K562 (cell line): ENCODE measurements at regions not wholly inside any gene's neighbourhood (a gene's known extent, or its start where the extent isn't known, plus 50 kb on each side); places are given as distances from the start of the nearest gene placed in this dataset.

Source experiments
- ATAC-seq: fragments of 200-7000 bp; cut with Tn5 transposase; 3 replicates; pipeline ENCODE4 v1.9.1; 2020; ENCODE audit warnings: moderate library complexity
- BruUV-seq: library from RNA; stranded (reverse); fragments of 400-500 nt; replicated peaks from 2 replicates; lab custom pipeline; 2021; lab: Mats Ljungman, UMichigan
- CTCF ChIA-PET: fragments of 300-600 bp; formaldehyde crosslinking; extraction: SDS; loops from one replicate; lab custom pipeline; 2021; ENCODE audit warnings: low intra/inter-chr PET ratio; lab: Yijun Ruan, JAX
- POLR2A ChIA-PET: fragments of 300-600, 350-650 bp; sonication (Branson Sonifier 250); formaldehyde crosslinking; extraction: SDS; loops from one replicate; lab custom pipeline; 2021; ENCODE audit warnings: antibody characterized with exemption, inconsistent platforms; lab: Yijun Ruan, JAX
- DNase-seq, 4 experiments: peaks; one replicate each; pipeline versions ENCODE4 v3.0.0 to v3.0.0-alpha.2; 2011 to 2018; ENCODE audit warnings: low spot score in 3 of 4, mixed read lengths in 3 of 4; ENCODE audit errors: extremely low read depth in 1 of 4
- FAIRE-seq: peaks from 2 replicates; lab custom pipeline; 2011; peaks lifted over from hg19 to GRCh38; lab: Jason Lieb, UNC
- H2AFZ ChIP-seq: 2 replicates; pipeline ENCODE4 v1.6.0; 2011; ENCODE audit warnings: low read depth, low read length, control low read depth, inconsistent platforms
- H3K27ac ChIP-seq: fragments of 200-600 bp; 3 replicates; pipeline ENCODE4 v1.8.0; 2011; ENCODE audit warnings: low read depth, mild to moderate bottlenecking, control low read depth, inconsistent platforms, low read length, moderate library complexity, mixed read lengths; ENCODE audit errors: extremely low read depth
- H3K27me3 ChIP-seq, 2 experiments: fragments of 300-600 bp in 1 of 2; 2 replicates in 1 of 2; 3 replicates in 1 of 2; pipeline versions ENCODE4 v1.6.0 to v1.8.0; 2011; ENCODE audit warnings: inconsistent platforms in 2 of 2, low read length in 2 of 2, mild to moderate bottlenecking in 1 of 2, mixed read lengths in 1 of 2, moderate library complexity in 1 of 2; ENCODE audit not compliant: control insufficient read depth in 2 of 2, insufficient read depth in 2 of 2
- H3K36me3 ChIP-seq: fragments of 300-600 bp; 3 replicates; pipeline ENCODE4 v1.8.0; 2011; ENCODE audit warnings: mild to moderate bottlenecking, low read length, inconsistent platforms; ENCODE audit not compliant: control insufficient read depth, insufficient read depth
- H3K4me1 ChIP-seq, 2 experiments: fragments of 200-600 bp in 1 of 2; replicated peaks in 1 of 2; 2 replicates in 1 of 2; 3 replicates in 1 of 2; pipeline versions ENCODE4 v1.5.1 to v1.8.0; 2011; ENCODE audit warnings: inconsistent platforms in 2 of 2, low read length in 2 of 2, mild to moderate bottlenecking in 1 of 2, mixed read lengths in 1 of 2, moderate library complexity in 1 of 2; ENCODE audit not compliant: control insufficient read depth in 2 of 2, insufficient read depth in 2 of 2
- H3K4me2 ChIP-seq: 2 replicates; pipeline ENCODE4 v1.6.1; 2011; ENCODE audit warnings: low read length, control low read depth, inconsistent platforms, mixed read lengths; ENCODE audit not compliant: insufficient read depth
- H3K4me3 ChIP-seq: fragments of 200-600 bp; sonication (generic), shearing (Covaris generic); 2 replicates; pipeline ENCODE4 v1.5.1; 2016; ENCODE audit warnings: control low read depth, inconsistent platforms
- H3K79me2 ChIP-seq: fragments of 200-600 bp; 3 replicates; pipeline ENCODE4 v1.8.0; 2011; ENCODE audit warnings: low read length, inconsistent platforms; ENCODE audit not compliant: control insufficient read depth, insufficient read depth
- H3K9ac ChIP-seq, 2 experiments: 2 replicates each; pipeline versions ENCODE4 v1.6.0 to v1.6.1; 2011; ENCODE audit warnings: low read depth in 2 of 2, low read length in 2 of 2, control low read depth in 1 of 2, inconsistent platforms in 1 of 2, mild to moderate bottlenecking in 1 of 2, mixed read lengths in 1 of 2; ENCODE audit not compliant: insufficient read depth in 1 of 2
- H3K9me1 ChIP-seq: one replicate; pipeline ENCODE4 v1.6.0; 2011; ENCODE audit warnings: inconsistent platforms, mild to moderate bottlenecking, low read length, moderate library complexity; ENCODE audit not compliant: control insufficient read depth, insufficient read depth
- H3K9me3 ChIP-seq: replicated peaks from 2 replicates; pipeline ENCODE4 v1.5.1; 2011; ENCODE audit warnings: low read depth, low read length, inconsistent platforms; ENCODE audit not compliant: control insufficient read depth, insufficient read depth
- H4K20me1 ChIP-seq: replicated peaks from 2 replicates; pipeline ENCODE4 v1.6.1; 2011; ENCODE audit warnings: low read length, inconsistent platforms, mixed read lengths; ENCODE audit not compliant: control insufficient read depth, insufficient read depth
- C11orf30 ChIP-seq: fragments of 450-650 bp; IDR thresholded peaks from 2 replicates; pipeline ENCODE4 v1.6.1; 2016; ENCODE audit warnings: low read depth, mild to moderate bottlenecking
- CHAMP1 ChIP-seq: fragments of 450-650 bp; IDR thresholded peaks from 2 replicates; pipeline ENCODE4 v1.6.1; 2016; ENCODE audit warnings: mild to moderate bottlenecking
- DNMT1 ChIP-seq: fragments of 450-650 bp; IDR thresholded peaks from 2 replicates; pipeline ENCODE4 v1.6.1; 2016; ENCODE audit warnings: antibody characterized with exemption, mild to moderate bottlenecking
- ILF3 ChIP-seq: fragments of 450-650 bp; IDR thresholded peaks from 2 replicates; pipeline ENCODE4 v1.6.1; 2018; ENCODE audit warnings: antibody characterized with exemption, mild to moderate bottlenecking, moderate library complexity, borderline replicate concordance
- KLF10 ChIP-seq: fragments of 250-450 bp; sonication (Bioruptor Pico); IDR thresholded peaks from 2 replicates; pipeline ENCODE4 v1.6.1; 2021; ENCODE audit warnings: matching md5 sums
- MAFG ChIP-seq: fragments of 450-650 bp; conservative IDR thresholded peaks from 2 replicates; pipeline ENCODE4 v1.6.1; 2016; ENCODE audit warnings: missing genetic modification characterization, missing compliant biosample characterization
- MAFK ChIP-seq: IDR thresholded peaks from 2 replicates; pipeline ENCODE4 v1.6.1; 2011; ENCODE audit warnings: low read length, improper control_type of control experiment
- MTA1 ChIP-seq: fragments of 450-650 bp; IDR thresholded peaks from 2 replicates; pipeline ENCODE4 v1.6.1; 2017; ENCODE audit warnings: borderline replicate concordance
- MYC ChIP-seq, 2 experiments: fragments of 250-450 bp in 1 of 2; sonication (Bioruptor Pico) in 1 of 2; IDR thresholded peaks; 2 replicates each; pipeline versions ENCODE4 v1.5.1 to v1.6.1; 2012 to 2021; ENCODE audit warnings: low read depth in 2 of 2, borderline replicate concordance in 1 of 2, improper control_type of control experiment in 1 of 2, low read length in 1 of 2, mild to moderate bottlenecking in 1 of 2, moderate library complexity in 1 of 2
- NELFE ChIP-seq: IDR thresholded peaks from 2 replicates; pipeline ENCODE4 v1.6.1; 2011; ENCODE audit warnings: mild to moderate bottlenecking; ENCODE audit not compliant: insufficient read depth, insufficient read length
- POLR2B ChIP-seq: fragments of 450-650 bp; IDR thresholded peaks from 2 replicates; pipeline ENCODE4 v1.6.1; 2018; ENCODE audit warnings: low read depth; ENCODE audit not compliant: partially characterized antibody
- POLR3G ChIP-seq: IDR thresholded peaks from 2 replicates; pipeline ENCODE4 v1.6.1; 2011; ENCODE audit not compliant: insufficient read length, insufficient replicate concordance; ENCODE audit errors: extremely low read depth
- SAFB ChIP-seq: fragments of 200-400 bp; formaldehyde crosslinking; IDR thresholded peaks from 2 replicates; pipeline ENCODE4 v1.6.1; 2017; ENCODE audit warnings: low read depth, low read length, borderline replicate concordance
- SAFB2 ChIP-seq: fragments of 200-400 bp; formaldehyde crosslinking; IDR thresholded peaks from 2 replicates; pipeline ENCODE4 v1.6.1; 2018; ENCODE audit warnings: borderline replicate concordance, low read length, low read depth, moderate library complexity; ENCODE audit not compliant: severe bottlenecking
- SFPQ ChIP-seq: fragments of 200-400 bp; formaldehyde crosslinking; IDR thresholded peaks from 2 replicates; pipeline ENCODE4 v1.6.1; 2017; ENCODE audit warnings: mild to moderate bottlenecking, low read depth, low read length, moderate library complexity
- SMARCC2 ChIP-seq: fragments of 450-650 bp; IDR thresholded peaks from 2 replicates; pipeline ENCODE4 v1.6.1; 2017; ENCODE audit warnings: antibody characterized with exemption, moderate library complexity, mild to moderate bottlenecking, low read depth
- SPI1 ChIP-seq: IDR thresholded peaks from 2 replicates; pipeline ENCODE4 v1.6.1; 2011; ENCODE audit warnings: low read depth, low read length, control low read depth, borderline replicate concordance
- TSC22D4 ChIP-seq: fragments of 450-650 bp; IDR thresholded peaks from 2 replicates; pipeline ENCODE4 v1.6.1; 2016; ENCODE audit warnings: missing genetic modification characterization, missing biosample characterization, control low read depth
- ZNF146 ChIP-seq: IDR thresholded peaks from one replicate; pipeline ENCODE4 v1.6.1; 2018; ENCODE audit warnings: missing compliant biosample characterization; ENCODE audit not compliant: unreplicated experiment
- ZNF316 ChIP-seq: fragments of 450-650 bp; IDR thresholded peaks from 2 replicates; pipeline ENCODE4 v1.6.1; 2016
- ZNF644 ChIP-seq: fragments of 200-800 bp; sonication (Bioruptor generic); IDR thresholded peaks from 2 replicates; pipeline ENCODE4 v1.6.1; 2016; ENCODE audit warnings: low read depth, missing genetic modification characterization, missing compliant biosample characterization
- WGBS: fragments of 100-300 bp; shearing (Covaris generic); methylation state at CpG from one replicate; pipeline ENCODE4 v1.1.6; 2016; ENCODE audit warnings: low coverage, mixed read lengths; ENCODE audit not compliant: insufficient coverage; ENCODE audit errors: missing lambda C conversion rate; 5-methylcytosine and 5-hydroxymethylcytosine counted together
- in situ Hi-C: fragments of 300-500 bp; cut with MboI; formaldehyde crosslinking; loops from 4 replicates; pipeline ENCODE4 v1.15.0; 2018; ENCODE audit warnings: inconsistent platforms, mixed read lengths
- intact Hi-C: fragments of 100-400 bp; cut with micrococcal nuclease; formaldehyde crosslinking; loops from 2 replicates; pipeline ENCODE4 v1.14.2; 2022

DNA sequence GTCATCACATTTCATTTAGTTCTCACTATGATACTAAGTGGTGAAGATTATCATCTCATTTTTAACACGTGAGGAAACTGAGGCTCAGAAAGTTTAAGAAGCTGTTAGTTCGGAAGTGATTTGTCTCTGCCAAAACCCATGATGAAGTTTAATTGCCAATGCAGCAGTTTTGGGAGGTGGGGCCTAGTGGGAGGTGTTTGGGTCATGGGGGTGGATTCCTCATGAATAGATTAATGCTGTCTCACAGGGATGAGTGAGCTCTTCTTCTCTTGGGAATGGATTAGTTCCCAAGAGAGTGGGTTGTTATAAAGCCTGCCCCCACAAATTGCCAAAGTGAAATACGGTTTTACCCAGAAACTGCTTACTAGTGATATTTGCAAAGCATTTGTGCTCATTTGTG, 91.5 kb upstream of the IGF1 start:
- Histone ChIP-seq H3K4me1 (no peaks in the 10 kb centered on the region), H3K27me3 (no peaks in the 10 kb centered on the region), H2AFZ (no peak overlapping the region), H3K9me1 (no peaks in the 10 kb centered on the region), H4K20me1 (no peaks in the 10 kb centered on the region), H3K9me3 (no peaks in the 10 kb centered on the region), H3K4me3 (no peak overlapping the region), H3K4me2 (no peak overlapping the region), H3K79me2 (no peaks in the 10 kb centered on the region), H3K9ac (no peak overlapping the region), H3K36me3 (no peaks in the 10 kb centered on the region), H3K27ac (no peak overlapping the region)
- in situ Hi-C loops: no loop called here
- FAIRE-seq (no peak), ATAC-seq (no peak), DNase-seq (no peak)
- CTCF ChIA-PET: no interaction called here
- WGBS: 2% methylated on average over 3 of the region's 3 CpGs
- intact Hi-C loops: no loop called here
- POLR2A ChIA-PET: interaction anchor here (0.8 kb wide), 1 partner anchor 1793 kb away, joined by 3 read pairs; no protein-coding TSS in a partner anchor
- no TSS peak for BruUV-seq
- TF ChIP-seq POLR2B: no peak
- no peak for TF ChIP-seq SFPQ
- no peak for TF ChIP-seq ZNF146
- TF ChIP-seq MAFK: peak; percentile 44; the same call in 1 of the 2 replicates
- no peak for TF ChIP-seq MYC (IDR thresholded peaks at IDR 0.05; ENCODE audit: low read depth, low read length)
- TF ChIP-seq MYC (CRISPR knock-in tag; IDR thresholded peaks at IDR 0.05; ENCODE audit: borderline replicate concordance, low read depth): no peak
- no peak for TF ChIP-seq SPI1
- no peak for TF ChIP-seq KLF10 (CRISPR knock-in tag)
- TF ChIP-seq MTA1: no peak
- TF ChIP-seq SAFB2: no peak
- no peak for TF ChIP-seq SMARCC2
- TF ChIP-seq ILF3: no peak
- TF ChIP-seq SAFB: no peak
- no peak for TF ChIP-seq DNMT1
- no peak for TF ChIP-seq TSC22D4 (tag)
- peak; percentile 74 for TF ChIP-seq MAFG
- peak; percentile 69 for TF ChIP-seq C11orf30
- TF ChIP-seq POLR3G: no peak
- no peak for TF ChIP-seq NELFE
- no peak for TF ChIP-seq CHAMP1
- peak; percentile 79 for TF ChIP-seq ZNF316
- TF ChIP-seq ZNF644 (tag): no peak
